NCI-H2196 (cell line): ENCODE measurements at regions not wholly inside any gene's neighbourhood (a gene's known extent, or its start where the extent isn't known, plus 50 kb on each side); places are given as distances from the start of the nearest gene placed in this dataset.
"Not testable (repeated sequence)": the region's sequence is repeated elsewhere in the genome, so short reads cannot be mapped to it uniquely, and the experiment has no call there.

Source experiments
- DNase-seq: peaks from one replicate; lab custom pipeline; 2025; ENCODE audit not compliant: unreplicated experiment; lab: John Stamatoyannopoulos, UW

GRCh38 chr2:64280812-64281211 lies 136.6 kb upstream of the PELI1 start:
- DNase-seq: not testable (repeated sequence)

GRCh38 chr2:64283006-64283570 lies 138.9 kb upstream of the PELI1 start:
- DNase-seq: no peak

- DNase-seq: no peak
These were observed 139.6 kb upstream of the PELI1 start for GRCh38 chr2:64283641-64284361.

- no peak for DNase-seq
These were observed 140.5 kb upstream of the PELI1 start for GRCh38 chr2:64284751-64285150.

- DNase-seq: no peak
These were observed 143.1 kb upstream of the PELI1 start for GRCh38 chr2:64287202-64287740.

- DNase-seq: no peak
These were observed 144.3 kb upstream of the PELI1 start for GRCh38 chr2:64288321-64289193.

- no peak for DNase-seq
These were observed 145.0 kb upstream of the PELI1 start for GRCh38 chr2:64289251-64289650.

- no peak for DNase-seq
These were observed 145.5 kb upstream of the PELI1 start for GRCh38 chr2:64289737-64290136.

- no peak for DNase-seq
These were observed 147.0 kb upstream of the PELI1 start for GRCh38 chr2:64291181-64291580.

- DNase-seq: no peak
These were observed 151.3 kb upstream of the PELI1 start for GRCh38 chr2:64295326-64296139.

- DNase-seq: no peak
These were observed 151.9 kb upstream of the PELI1 start for GRCh38 chr2:64296140-64296480.

- no peak for DNase-seq
These were observed 152.6 kb upstream of the PELI1 start for GRCh38 chr2:64296695-64297346.

GRCh38 chr2:64298161-64298560 lies 153.9 kb upstream of the PELI1 start:
- no peak for DNase-seq

GRCh38 chr2:64300066-64300465 lies 153.9 kb upstream of the LGALSL start:
- DNase-seq: no peak

- no peak for DNase-seq
These were observed 150.7 kb upstream of the LGALSL start for GRCh38 chr2:64303250-64303649.

GRCh38 chr2:64307421-64307820 lies 146.5 kb upstream of the LGALSL start:
- DNase-seq: no peak

- no peak for DNase-seq
These were observed 142.6 kb upstream of the LGALSL start for GRCh38 chr2:64311191-64311910.

GRCh38 chr2:64311948-64312621 lies 141.9 kb upstream of the LGALSL start:
- DNase-seq: no peak
